Anterior cingulate cortex (tissue), 58 donors: ENCODE measurements at regions not wholly inside any gene's neighbourhood (a gene's known extent, or its start where the extent isn't known, plus 50 kb on each side); places are given as distances from the start of the nearest gene placed in this dataset.

Experiments used
- DNase-seq, 58 donors: peaks; one replicate each; lab custom pipeline; 2025; lab: John Stamatoyannopoulos, UW

DNA sequence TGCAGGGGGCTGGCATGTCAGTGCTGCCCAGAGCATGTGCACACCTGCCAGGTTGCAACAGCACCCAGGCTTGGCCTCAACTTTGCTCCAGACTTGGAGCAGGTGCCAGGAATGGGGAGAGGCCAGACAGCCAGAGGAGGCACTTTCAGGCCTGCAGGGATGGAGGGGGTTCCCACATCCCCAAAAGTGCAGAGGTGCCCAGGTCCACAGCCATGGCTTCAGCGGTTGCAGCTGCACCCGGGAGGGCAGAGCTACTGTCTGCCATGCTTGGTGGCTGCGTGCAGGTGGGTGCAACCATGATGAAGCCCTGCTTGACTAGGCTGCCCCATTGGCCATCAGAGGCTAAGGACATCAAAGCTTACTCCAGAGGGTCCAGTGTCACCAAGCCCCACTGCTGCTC, 196.8 kb upstream of the VRK2 start:
- no peak for DNase-seq

DNA sequence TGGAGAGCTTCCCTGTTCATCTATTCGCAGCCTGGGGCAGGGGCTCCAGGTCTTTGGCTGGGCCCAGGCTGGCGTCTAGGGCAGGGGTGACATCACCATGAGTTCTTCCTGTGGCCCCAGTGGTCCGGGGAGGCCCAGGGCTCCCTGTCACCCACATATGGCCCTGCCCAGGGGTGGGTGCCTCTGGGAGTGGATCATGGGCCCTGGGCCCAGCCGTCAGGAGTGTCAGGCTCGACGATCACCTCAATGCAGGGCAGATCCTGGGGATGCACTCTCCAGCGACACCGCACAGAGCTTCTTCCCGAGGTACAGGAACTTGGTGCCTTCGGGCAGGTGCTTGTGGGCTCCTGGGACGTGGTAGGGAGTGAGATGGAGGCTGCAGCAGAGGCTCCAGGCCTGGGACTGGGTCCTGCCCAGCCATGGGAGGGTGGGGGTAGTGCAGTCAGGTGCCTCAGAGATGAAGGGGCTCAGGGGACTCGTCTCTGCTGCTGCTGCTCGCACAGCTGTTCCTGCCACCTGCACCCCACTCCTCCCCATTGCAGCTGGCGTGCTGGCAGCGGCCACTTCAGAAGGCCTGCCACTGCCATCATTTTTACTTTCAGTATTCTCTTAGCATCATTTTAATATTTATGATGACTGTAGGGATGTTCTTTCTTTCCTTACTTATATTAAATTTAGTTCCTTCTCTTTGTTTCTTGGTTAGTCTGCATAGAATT, 196.0 kb upstream of the VRK2 start:
- no peak for DNase-seq

DNA sequence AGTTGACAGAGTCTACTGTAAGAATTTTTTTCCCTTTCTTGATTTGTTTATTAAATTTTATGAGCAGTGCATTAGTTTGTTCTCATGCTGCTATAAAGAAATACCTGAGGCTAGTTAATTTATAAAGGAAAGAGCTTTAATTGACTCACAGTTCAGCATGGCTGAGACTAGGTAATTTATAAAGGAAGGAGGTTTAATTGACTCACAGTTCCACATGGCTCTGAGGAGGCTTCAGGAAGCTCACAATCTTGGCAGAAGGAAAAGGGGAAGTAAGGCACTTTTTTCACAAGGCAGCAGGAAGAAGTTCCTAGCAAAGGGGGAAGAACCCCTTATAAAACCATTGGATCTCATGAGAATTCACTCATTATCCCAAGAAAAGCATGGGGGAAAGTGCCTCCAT, 191.4 kb upstream of the VRK2 start:
- DNase-seq = no peak

DNA sequence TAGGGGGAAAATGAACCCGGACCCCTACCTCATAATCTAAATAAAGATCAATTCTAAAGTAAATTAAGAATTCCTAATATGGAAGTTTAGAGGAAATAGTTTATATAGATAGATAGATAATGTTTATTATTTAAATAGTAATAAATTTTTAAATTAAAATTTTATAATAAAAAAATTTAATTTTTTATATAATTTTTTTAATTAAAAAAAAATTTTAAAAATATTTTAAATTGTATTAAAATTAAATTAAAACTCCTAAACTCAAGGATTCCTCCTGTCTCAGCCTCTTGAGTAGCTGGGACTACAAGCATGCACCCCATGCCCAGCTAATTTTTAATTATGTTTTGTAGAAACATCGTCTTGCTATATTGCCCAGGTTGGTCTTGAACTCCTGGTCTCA, 186.9 kb upstream of the VRK2 start:
- no peak for DNase-seq

DNA sequence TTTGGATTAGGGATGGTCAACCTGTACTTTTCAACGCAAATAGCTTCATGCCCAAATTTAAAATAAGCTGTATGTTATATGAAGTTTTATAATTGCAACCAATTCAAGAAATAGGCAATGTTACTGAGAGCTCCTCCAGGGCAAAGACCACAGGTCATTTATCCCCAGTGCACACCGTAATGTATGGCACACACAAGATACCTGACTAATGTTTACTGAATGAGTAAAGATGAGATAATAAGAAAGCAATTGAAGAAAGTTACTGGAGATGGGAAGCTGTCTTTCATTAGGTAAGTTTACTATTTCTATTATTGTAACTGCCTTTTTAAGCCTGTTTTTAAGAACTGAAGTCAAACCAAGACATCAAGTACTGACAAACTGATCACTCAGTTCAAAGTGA, 184.5 kb upstream of the VRK2 start:
- no peak for DNase-seq

DNA sequence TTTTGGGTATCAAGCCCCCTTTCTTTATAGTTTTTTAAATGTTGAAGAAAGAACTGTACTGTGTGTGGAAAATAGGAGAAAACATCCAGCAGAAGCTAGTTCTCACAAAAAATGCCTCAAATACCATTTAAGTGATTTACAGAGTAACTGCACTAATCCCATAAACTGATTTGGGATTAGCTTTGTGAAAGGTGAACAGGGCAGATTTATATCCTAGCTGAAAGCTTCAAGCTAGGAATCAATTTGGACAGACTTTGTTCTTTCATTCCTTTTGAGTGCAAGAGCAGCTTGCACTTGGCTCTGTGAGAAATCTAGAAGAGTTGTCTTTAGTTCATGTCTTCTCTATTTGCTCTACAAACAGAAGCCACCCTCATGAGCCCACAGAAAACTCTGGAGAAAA, 183.9 kb upstream of the VRK2 start:
- no peak for DNase-seq

DNA sequence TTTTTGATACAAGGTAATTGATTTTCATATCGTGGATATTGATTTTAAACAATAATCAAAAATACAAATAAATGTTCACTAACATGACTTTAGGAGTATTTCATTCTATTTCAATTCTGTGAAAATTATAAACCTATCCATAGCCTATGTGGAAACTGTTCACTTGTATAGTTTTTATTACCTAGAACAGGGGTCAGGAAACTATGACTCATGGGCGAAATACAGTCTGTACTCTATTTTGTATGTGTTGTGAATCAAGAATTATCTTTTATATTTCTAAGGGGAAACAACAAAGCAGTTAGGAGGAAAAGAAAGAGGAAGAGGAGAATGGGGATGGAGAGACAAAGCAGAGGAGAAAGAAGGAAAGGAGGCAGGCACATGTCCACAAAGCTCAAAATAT, 181.7 kb upstream of the VRK2 start:
- DNase-seq = no peak

DNA sequence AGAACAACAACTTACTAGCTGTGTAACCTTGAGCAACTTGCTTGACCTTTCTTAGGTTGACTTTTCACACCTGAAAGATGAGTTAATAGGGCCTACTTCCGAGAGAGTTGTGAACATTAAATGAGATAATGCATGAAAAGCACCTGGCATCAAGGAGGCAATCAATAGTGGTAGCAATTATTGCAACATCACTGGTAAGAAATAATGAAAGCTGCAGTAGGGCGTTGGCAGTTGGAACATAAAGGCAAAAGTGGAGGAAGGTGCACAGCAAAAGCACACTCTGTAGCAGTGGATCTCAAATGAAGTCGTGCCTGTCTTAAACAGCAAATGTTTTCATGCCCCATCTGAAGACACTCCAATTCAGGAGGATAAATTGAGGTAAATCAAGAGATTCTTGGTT, 178.9 kb upstream of the VRK2 start:
- no peak for DNase-seq

DNA sequence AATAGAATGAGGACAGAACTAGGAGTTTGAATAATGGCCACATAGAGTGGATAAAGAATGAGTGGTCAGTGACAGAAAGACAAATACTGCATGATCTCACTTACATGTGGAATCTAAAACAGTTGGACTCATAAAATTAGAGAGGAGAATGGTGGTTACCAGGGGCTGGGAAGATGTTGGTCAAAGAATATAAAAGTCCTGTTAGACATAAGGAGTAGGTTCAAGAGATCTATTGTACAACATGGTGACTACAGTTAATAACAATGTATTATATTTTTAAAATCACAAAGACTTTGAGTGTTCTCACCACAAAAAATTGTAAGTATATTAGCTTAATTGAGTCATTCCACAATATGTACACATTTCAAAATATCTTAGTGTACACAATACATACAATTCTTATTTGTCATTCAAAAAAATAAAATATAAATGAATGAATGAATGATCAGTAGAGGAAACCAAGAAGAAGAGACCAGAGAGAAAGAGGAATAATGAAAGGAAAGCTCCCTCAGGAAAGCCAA, 177.9 kb upstream of the VRK2 start:
- no peak for DNase-seq

DNA sequence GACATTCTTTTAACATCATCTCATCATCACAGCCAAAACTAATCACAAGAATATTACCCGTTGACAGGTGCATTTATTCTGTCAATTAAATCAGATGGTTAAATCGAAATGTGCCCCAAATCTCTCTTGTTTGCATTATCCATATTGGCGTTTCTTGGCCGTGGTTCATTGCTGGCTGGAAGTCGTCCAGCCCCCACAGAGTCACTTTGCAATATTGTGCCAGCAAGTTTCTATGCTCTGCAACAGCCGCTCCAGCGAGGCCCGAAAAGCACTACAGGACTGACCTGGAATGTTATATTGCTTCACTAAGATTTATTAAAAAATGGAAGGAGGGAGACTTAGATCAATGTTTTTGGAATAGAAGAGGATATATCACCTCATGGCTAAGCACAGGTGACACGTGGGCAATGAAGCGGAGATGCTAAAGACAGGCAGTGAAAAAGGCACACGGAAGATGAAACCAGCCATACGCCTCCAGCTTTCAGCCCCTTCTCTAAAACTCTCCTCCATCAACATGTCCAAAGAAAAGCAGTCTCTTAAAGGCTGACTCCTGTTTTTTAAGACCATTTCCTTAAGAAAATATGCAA, 176.8 kb upstream of the VRK2 start:
- DNase-seq = no peak

DNA sequence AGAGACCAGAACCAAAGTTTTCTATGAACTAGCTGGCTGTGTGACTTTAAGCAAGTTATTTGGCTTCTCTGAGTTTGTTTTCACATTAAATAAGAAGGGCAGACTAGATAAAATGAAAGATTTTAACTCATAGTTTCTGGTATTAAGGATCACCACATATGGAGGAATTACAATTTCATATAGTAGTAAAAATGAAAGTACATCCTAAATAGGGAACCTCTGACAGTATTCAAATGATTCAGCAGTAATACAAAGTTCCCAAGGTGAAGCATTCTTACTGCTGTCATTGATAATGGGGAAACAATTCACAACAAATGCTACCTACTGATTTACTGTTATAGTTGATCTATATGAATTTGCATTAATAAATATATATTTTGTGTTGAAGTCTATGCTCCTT, 170.3 kb upstream of the VRK2 start:
- no peak for DNase-seq

DNA sequence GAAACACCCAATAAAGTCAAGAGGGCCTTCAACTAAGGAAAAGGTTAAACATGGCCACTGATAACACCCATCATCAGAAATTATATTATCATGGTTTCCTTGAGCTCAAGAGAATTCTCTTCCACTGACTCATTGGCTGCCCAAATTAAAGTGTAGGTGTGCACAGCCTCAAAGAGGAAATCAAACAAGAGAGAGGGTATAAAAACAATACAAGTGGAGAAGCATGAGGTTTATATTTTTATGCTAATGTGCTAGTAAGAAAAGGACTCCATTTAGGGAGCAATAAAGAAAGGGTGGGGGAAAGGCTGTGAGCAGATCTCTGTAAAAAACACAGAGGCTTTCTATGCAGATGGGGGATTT, 168.8 kb upstream of the VRK2 start:
- no peak for DNase-seq

DNA sequence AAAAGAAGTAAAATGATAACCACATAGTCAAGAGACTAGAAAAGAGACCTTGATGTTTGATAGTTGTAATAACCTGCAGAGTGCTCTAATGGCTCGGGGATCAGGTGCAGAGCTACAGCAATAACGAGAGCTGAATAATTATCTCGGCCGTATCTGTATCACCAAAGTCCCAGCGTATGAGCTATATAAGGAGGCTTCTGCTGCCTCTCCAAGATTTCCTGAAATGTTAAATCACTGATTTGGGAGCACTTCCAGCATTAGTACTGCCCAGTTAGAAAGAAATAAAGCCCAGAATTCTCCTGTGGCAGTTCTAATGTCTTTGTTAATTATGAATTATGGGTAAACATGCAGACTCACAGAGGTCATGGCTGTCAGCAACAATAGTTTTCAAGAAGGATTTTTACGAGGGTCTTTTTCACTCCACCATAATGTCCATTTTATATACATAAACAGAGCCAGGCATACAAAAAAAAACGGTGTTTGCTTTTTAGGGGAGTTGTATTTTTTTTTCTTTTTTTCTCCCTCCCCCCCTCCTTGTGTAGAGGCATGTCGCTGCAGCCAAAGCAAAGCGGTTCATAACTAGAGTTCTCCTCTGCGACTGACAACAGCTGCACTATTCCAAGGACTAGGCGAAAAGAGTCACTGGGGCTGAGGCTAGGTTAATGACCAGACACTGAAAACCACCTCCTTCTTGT, 168.3 kb upstream of the VRK2 start:
- peak in 5 of 58 donors; percentile 12 to 46 (median 16) for DNase-seq

DNA sequence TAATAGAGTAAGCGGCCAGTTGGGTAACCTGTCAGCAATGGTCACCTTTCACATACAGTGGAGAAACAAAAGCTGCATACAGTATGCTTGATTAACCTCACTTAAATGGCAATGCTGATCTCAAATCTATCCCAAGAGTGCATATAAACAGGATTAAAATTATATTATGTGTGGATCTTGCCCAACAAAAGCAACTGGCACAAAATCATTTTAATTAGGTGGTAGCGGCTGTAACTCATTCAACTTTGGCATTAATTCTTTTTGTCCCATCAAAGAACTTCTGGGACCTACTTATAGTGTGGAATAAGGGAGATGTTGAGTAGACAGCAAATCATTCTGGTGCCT, 167.8 kb upstream of the VRK2 start:
- DNase-seq = no peak

DNA sequence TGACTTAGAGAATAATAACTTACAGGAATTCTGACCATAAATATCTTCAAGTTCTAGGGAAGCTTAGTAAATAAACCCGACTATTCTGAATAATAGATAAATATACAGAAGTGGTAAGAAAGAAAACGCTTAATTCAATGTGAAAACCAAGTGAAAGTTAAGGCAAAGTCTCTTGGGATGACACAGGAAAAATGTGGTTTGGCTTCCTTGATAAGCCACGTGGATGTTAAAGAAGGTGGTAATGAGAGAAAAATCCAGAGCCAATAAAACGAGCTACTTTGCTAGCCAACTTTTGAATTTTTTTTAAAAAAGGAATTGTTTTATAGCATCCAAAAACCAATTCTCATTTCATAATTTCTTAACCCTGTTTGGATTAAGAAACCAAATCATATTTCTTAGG, 166.2 kb upstream of the VRK2 start:
- DNase-seq = no peak

DNA sequence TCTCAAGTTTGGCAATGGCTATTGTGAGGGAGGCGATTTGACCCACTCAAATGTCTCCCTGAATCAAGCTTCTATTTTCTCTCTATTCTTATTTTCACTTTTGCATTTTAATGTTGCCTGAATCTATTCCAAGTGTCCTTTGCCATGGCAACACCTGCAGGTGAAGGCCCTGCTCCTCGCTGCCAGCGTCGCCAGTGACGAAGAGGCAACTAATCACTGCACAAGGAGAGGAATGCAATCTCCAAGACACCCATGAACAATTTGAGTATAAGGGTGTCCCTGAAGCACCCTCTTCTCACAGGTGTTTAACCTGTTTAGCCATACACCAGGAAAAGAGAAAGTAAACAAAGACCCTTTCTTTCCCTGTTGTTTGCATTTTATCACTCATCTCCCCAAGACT, 165.6 kb upstream of the VRK2 start:
- DNase-seq = no peak

DNA sequence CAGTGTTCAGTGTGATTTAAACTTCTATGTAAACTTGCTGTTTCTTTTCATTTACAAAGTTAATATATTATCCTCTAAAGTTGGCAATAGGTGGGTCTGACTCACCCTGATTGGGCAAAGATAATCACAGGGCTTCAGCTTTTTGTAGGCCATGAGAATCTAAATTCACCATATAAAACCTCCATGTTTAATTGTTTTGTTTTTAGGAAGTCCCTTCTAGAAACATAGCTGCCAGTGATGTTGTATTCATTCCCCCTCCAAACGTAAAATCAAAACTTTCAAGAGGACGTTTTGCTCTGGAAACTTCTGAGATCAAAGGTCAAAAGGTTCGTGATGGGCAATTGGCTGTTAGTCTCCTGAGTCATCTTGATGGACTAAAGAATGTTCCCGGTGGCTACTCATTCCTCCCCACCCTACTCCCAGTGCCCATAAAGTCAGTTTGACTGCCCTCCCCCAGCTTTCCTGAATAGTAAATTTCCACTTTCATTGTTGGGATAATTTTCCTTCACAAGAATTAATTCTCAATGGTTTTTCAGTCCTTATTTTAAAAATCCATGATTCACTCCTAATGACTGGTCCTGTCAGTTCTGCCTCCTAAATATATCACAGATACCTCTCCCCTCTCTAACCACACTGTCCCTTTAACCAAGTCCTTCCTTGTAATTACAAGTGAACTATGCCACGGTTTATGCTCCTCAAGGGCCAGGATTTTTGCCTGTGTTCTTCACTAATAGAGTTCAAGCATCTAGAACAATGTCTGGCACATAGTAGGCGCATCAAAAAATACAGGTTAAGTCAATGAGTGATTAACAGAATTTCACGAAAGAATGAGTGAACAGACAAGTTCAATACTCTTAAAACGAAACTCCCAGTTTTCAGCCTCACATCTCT, 164.4 kb upstream of the VRK2 start:
- no peak for DNase-seq

DNA sequence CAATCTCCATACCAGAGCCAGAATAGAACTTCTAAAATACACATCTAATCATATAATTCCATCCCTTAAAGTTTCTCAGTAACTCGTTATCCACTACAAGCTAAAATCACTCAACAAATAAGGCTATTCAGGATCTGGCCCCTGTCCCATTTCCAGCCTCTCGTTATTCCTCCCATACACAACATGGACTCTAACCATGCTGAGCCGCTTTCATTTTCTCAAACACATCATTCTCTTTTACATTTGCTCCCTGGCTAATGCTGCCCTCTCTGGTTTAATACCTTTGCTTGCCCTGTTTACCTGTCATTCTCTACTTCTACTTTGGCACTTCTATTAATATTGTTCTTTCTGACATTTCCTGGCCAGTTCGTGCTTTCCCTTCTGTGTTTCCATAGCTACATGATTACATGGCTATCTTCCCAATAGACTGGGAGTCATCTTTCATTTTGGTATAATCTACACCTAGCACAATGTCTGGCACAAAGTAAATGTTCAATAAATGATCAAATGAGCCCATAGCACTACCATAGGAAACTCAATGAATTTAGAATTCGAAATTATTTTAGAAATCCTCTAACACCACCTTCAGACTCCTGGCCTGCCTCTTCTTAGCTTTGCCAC, 163.6 kb upstream of the VRK2 start:
- peak in 5 of 58 donors; percentile 13 to 33 (median 31) for DNase-seq

DNA sequence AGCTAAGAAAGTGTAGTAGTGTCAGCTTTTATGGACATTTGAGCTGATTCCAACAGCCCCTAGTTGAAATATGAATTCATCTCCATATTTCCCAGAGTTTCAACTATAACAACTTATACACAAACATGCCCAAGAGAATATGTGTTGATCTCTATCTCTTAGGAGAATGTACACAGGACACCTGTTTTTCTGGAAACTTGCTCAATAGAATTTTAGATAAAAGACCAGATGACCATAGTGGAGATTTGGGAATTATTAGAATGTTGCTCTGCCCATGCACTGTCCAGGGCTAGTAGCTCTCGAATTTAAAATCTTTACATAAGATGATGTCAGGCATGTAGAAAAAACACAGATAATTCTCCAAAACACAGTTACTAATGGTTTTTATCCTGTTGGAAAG, 162.3 kb upstream of the VRK2 start:
- DNase-seq = no peak

DNA sequence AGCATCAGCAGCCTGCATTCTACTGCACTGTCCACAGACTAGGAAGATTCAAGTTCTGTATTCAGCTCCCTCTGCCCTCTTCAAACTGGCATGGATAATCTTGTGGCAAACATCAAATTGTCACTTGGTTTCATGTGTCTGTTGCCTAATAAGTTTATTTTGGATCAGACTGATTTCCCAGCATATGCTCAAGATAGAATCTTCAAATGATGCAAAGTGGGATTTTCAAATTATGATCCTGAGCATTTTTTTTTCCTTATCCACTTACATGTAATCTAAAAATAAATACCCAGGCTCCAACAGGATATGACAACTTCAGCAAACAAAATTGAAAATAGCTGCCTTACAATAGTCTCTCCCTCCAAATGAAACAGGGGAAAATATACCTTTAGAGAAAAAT, 160.9 kb upstream of the VRK2 start:
- no peak for DNase-seq
